IMR-90 (cell line): ENCODE measurements at regions not wholly inside any gene's neighbourhood (a gene's known extent, or its start where the extent isn't known, plus 50 kb on each side); places are given as distances from the start of the nearest gene placed in this dataset.

Source experiments
- ATAC-seq: fragments of 200-7000 bp; cut with Tn5 transposase; 2 replicates; pipeline ENCODE4 v1.9.1; 2020; ENCODE audit warnings: low read depth, mild to moderate bottlenecking, moderate library complexity
- BruUV-seq: library from RNA; stranded (reverse); fragments of 400-500 nt; replicated peaks from 2 replicates; lab custom pipeline; 2021; lab: Mats Ljungman, UMichigan
- CTCF ChIA-PET: fragments of 300-600 bp; formaldehyde crosslinking; extraction: SDS; loops from one replicate; lab custom pipeline; 2021; ENCODE audit warnings: antibody characterized with exemption; lab: Yijun Ruan, JAX
- POLR2A ChIA-PET: fragments of 300-600 bp; sonication (Branson Sonifier 250); formaldehyde crosslinking; loops from one replicate; lab custom pipeline; 2022; ENCODE audit warnings: antibody characterized with exemption; ENCODE audit not compliant: unreplicated experiment; lab: Charles Lee
- DNase-seq: peaks from one replicate; pipeline ENCODE4 v3.0.0; 2013
- H2AFZ ChIP-seq: replicated peaks from 2 replicates; pipeline ENCODE3; 2013; ENCODE audit warnings: low read length, mild to moderate bottlenecking; ENCODE audit not compliant: poor library complexity
- H2AK5ac ChIP-seq: 2 replicates; pipeline ENCODE4 v1.6.1; 2013; ENCODE audit warnings: low read depth, low read length, inconsistent platforms
- H2AK9ac ChIP-seq: replicated peaks from 2 replicates; pipeline ENCODE3; 2013; ENCODE audit warnings: mild to moderate bottlenecking, low read depth, low read length, moderate library complexity; ENCODE audit not compliant: poor library complexity
- H2BK120ac ChIP-seq: 2 replicates; pipeline ENCODE4 v1.6.1; 2013; ENCODE audit warnings: low read depth, low read length, inconsistent platforms
- H2BK15ac ChIP-seq: 3 replicates; pipeline ENCODE4 v1.6.1; 2013; ENCODE audit warnings: low read depth, low read length, inconsistent platforms
- H2BK20ac ChIP-seq: 2 replicates; pipeline ENCODE4 v1.6.1; 2013; ENCODE audit warnings: low read depth, mild to moderate bottlenecking, inconsistent platforms, low read length, moderate library complexity
- H2BK5ac ChIP-seq: 2 replicates; pipeline ENCODE4 v1.6.1; 2013; ENCODE audit warnings: mild to moderate bottlenecking, low read depth, low read length, inconsistent platforms; ENCODE audit not compliant: poor library complexity, severe bottlenecking
- H3K14ac ChIP-seq: replicated peaks from 2 replicates; pipeline ENCODE4 v1.6.1; 2013; ENCODE audit warnings: low read depth, low read length, inconsistent platforms
- H3K18ac ChIP-seq: 2 replicates; pipeline ENCODE4 v1.6.1; 2013; ENCODE audit warnings: low read depth, low read length, control low read depth
- H3K23ac ChIP-seq: 2 replicates; pipeline ENCODE4 v1.6.1; 2013; ENCODE audit warnings: low read depth, low read length, inconsistent platforms
- H3K27ac ChIP-seq: 2 replicates; pipeline ENCODE4 v1.5.1; 2013; ENCODE audit warnings: mild to moderate bottlenecking, control low read depth, low read length; ENCODE audit not compliant: insufficient read depth
- H3K27me3 ChIP-seq: 2 replicates; pipeline ENCODE4 v1.6.1; 2013; ENCODE audit warnings: low read length; ENCODE audit not compliant: control insufficient read depth, insufficient read depth
- H3K36me3 ChIP-seq: 2 replicates; pipeline ENCODE4 v1.6.1; 2013; ENCODE audit warnings: low read length, mixed read lengths; ENCODE audit not compliant: control insufficient read depth, insufficient read depth
- H3K4ac ChIP-seq: 2 replicates; pipeline ENCODE4 v1.6.1; 2013; ENCODE audit warnings: low read depth, low read length, inconsistent platforms
- H3K4me1 ChIP-seq: 2 replicates; pipeline ENCODE4 v1.6.1; 2013; ENCODE audit warnings: low read length, mixed read lengths; ENCODE audit not compliant: control insufficient read depth, insufficient read depth
- H3K4me2 ChIP-seq: 2 replicates; pipeline ENCODE4 v1.6.1; 2013; ENCODE audit warnings: low read depth, mild to moderate bottlenecking, control low read depth, low read length, moderate library complexity
- H3K4me3 ChIP-seq: 2 replicates; pipeline ENCODE4 v1.5.1; 2013; ENCODE audit warnings: low read depth, mild to moderate bottlenecking, control low read depth, low read length, moderate library complexity; ENCODE audit not compliant: insufficient read depth
- H3K56ac ChIP-seq: 2 replicates; pipeline ENCODE4 v1.6.1; 2013; ENCODE audit warnings: low read length, inconsistent platforms; ENCODE audit not compliant: insufficient read depth; ENCODE audit errors: extremely low read depth
- H3K79me1 ChIP-seq, 2 experiments: 2 replicates each; pipeline ENCODE4 v1.6.1; 2013; ENCODE audit warnings: low read length in 2 of 2, inconsistent platforms in 1 of 2, low read depth in 1 of 2
- H3K9ac ChIP-seq: 2 replicates; pipeline ENCODE4 v1.6.1; 2013; ENCODE audit warnings: low read depth, low read length, control low read depth
- H3K9me1 ChIP-seq: 2 replicates; pipeline ENCODE4 v1.6.1; 2013; ENCODE audit warnings: low read length, inconsistent platforms; ENCODE audit not compliant: insufficient read depth
- H3K9me3 ChIP-seq: 2 replicates; pipeline ENCODE4 v1.6.1; 2013; ENCODE audit warnings: low read length; ENCODE audit not compliant: control insufficient read depth, insufficient read depth
- H4K20me1 ChIP-seq: 2 replicates; pipeline ENCODE4 v1.6.1; 2013; ENCODE audit warnings: low read length, inconsistent platforms; ENCODE audit not compliant: insufficient read depth
- H4K5ac ChIP-seq: 2 replicates; pipeline ENCODE4 v1.6.1; 2013; ENCODE audit warnings: mild to moderate bottlenecking, low read depth, low read length, control low read depth
- H4K8ac ChIP-seq, 2 experiments: 2 replicates each; pipeline ENCODE4 v1.6.1; 2013; ENCODE audit warnings: low read depth in 2 of 2, low read length in 2 of 2, control low read depth in 1 of 2, inconsistent platforms in 1 of 2
- H4K91ac ChIP-seq: 2 replicates; pipeline ENCODE4 v1.6.1; 2013; ENCODE audit warnings: low read depth, low read length, inconsistent platforms; ENCODE audit not compliant: insufficient read depth
- CEBPB ChIP-seq: IDR thresholded peaks from 2 replicates; pipeline ENCODE4 v1.6.1; 2012; ENCODE audit warnings: low read depth, low read length, improper control_type of control experiment
- CHD1 ChIP-seq: IDR thresholded peaks from 2 replicates; pipeline ENCODE4 v1.6.1; 2012; ENCODE audit warnings: low read depth, low read length, improper control_type of control experiment
- MAZ ChIP-seq: IDR thresholded peaks from 2 replicates; pipeline ENCODE4 v1.6.1; 2012; ENCODE audit warnings: low read depth, mild to moderate bottlenecking, low read length, improper control_type of control experiment, moderate library complexity, borderline replicate concordance
- NFE2L2 ChIP-seq: fragments of 150-350 bp; IDR thresholded peaks from 2 replicates; pipeline ENCODE4 v1.6.1; 2016; ENCODE audit warnings: low read depth, mild to moderate bottlenecking, low read length
- POLR2A ChIP-seq: IDR thresholded peaks from 2 replicates; pipeline ENCODE4 v1.6.1; 2012; ENCODE audit warnings: mild to moderate bottlenecking, low read depth, low read length
- RAD21 ChIP-seq: IDR thresholded peaks from 2 replicates; pipeline ENCODE4 v1.6.1; 2012; ENCODE audit warnings: low read length, improper control_type of control experiment
- RFX5 ChIP-seq: IDR thresholded peaks from 2 replicates; pipeline ENCODE4 v1.8.0; 2012; ENCODE audit warnings: low read depth, mild to moderate bottlenecking, low read length, moderate library complexity
- WGBS, 2 experiments: methylation state at CpG; one replicate each; pipeline versions ENCODE4 v1.1.5 to v1.1.7; 2013; ENCODE audit warnings: missing lambda C conversion rate in 2 of 2; ENCODE audit not compliant: insufficient read length in 1 of 2; ENCODE audit errors: extremely low coverage in 2 of 2; 5-methylcytosine and 5-hydroxymethylcytosine counted together
- dilution Hi-C: fragments of 300-500 bp; cut with HindIII; formaldehyde crosslinking; loops from one replicate; pipeline ENCODE4 v1.14.3; 2018; ENCODE audit warnings: low sequenced_read_pairs; ENCODE audit not compliant: unreplicated experiment
- in situ Hi-C: fragments of 300-500 bp; cut with MboI; formaldehyde crosslinking; loops from 3 replicates; pipeline ENCODE4 v1.14.3; 2019; ENCODE audit warnings: low sequenced_read_pairs, inconsistent platforms, mixed read lengths
- intact Hi-C: fragments of 100-400 bp; cut with micrococcal nuclease; formaldehyde crosslinking; loops from 2 replicates; pipeline ENCODE4 v1.10.0; 2022
- TF ChIP-seq, protein P1 (sequence below): conservative IDR thresholded peaks from 2 replicates; pipeline ENCODE4 v1.5.1; 2012; ENCODE audit warnings: mild to moderate bottlenecking, low read depth, low read length, improper control_type of control experiment
- TF ChIP-seq, protein P2 (sequence below): fragments of 150-350 bp; IDR thresholded peaks from 2 replicates; pipeline ENCODE4 v1.6.1; 2017; ENCODE audit warnings: mild to moderate bottlenecking, antibody characterized with exemption, low read length, low read depth
- TF ChIP-seq, protein P3 (sequence below): fragments of 150-350 bp; IDR thresholded peaks from 2 replicates; pipeline ENCODE4 v1.6.1; 2016; ENCODE audit warnings: low read depth, mild to moderate bottlenecking, low read length, moderate library complexity, borderline replicate concordance

DNA sequence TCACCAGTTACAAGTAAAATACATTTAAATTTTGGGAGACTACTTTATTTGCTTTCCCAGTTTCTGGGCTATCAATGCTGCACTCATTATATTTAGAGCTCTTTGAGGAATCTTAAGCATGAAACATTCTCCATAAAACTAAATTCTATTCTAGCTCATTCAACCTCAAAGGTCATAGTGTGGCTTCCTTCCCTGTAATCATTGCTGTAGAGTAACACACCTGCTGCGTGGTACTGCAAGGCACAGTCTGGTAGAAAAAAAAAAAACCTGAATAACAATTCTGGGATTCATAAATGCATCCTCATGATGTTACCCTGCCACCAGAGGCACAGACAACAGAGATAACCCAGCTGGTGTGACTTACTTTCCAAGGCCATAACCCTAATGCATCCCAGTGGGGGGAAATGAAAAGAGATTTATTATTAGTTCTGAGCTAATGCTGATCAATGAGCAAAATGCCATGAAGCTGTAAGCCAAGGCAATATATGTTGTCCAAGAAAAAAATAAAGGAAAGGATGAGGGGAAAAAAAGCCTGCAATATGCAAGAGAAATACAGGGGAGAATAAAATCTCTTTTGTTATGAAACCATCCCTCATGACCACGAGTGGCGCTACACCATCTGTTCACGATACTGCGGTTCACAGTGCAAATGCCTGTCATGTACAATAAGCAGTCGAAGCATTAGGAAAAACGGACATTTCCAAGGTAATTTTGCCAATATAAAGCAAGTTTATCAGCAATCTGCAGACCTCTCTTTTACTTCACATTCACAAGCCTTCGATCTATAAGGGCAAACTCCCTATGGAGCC is 1481.6 kb upstream of the PIK3C3 start:
- H3K4ac ChIP-seq: no peak overlapping the region
- H3K9me1 ChIP-seq: no peaks in the 10 kb centered on the region
- TF ChIP-seq NFE2L2 (no peak), MAZ (no peak), RFX5 (no peak), CHD1 (no peak), POLR2A (no peak), CEBPB (no peak), RAD21 (no peak)
- TF ChIP-seq, protein P1, sequence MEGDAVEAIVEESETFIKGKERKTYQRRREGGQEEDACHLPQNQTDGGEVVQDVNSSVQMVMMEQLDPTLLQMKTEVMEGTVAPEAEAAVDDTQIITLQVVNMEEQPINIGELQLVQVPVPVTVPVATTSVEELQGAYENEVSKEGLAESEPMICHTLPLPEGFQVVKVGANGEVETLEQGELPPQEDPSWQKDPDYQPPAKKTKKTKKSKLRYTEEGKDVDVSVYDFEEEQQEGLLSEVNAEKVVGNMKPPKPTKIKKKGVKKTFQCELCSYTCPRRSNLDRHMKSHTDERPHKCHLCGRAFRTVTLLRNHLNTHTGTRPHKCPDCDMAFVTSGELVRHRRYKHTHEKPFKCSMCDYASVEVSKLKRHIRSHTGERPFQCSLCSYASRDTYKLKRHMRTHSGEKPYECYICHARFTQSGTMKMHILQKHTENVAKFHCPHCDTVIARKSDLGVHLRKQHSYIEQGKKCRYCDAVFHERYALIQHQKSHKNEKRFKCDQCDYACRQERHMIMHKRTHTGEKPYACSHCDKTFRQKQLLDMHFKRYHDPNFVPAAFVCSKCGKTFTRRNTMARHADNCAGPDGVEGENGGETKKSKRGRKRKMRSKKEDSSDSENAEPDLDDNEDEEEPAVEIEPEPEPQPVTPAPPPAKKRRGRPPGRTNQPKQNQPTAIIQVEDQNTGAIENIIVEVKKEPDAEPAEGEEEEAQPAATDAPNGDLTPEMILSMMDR: no peak
- TF ChIP-seq, protein P2, sequence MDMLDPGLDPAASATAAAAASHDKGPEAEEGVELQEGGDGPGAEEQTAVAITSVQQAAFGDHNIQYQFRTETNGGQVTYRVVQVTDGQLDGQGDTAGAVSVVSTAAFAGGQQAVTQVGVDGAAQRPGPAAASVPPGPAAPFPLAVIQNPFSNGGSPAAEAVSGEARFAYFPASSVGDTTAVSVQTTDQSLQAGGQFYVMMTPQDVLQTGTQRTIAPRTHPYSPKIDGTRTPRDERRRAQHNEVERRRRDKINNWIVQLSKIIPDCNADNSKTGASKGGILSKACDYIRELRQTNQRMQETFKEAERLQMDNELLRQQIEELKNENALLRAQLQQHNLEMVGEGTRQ: no peak
- TF ChIP-seq, protein P3, sequence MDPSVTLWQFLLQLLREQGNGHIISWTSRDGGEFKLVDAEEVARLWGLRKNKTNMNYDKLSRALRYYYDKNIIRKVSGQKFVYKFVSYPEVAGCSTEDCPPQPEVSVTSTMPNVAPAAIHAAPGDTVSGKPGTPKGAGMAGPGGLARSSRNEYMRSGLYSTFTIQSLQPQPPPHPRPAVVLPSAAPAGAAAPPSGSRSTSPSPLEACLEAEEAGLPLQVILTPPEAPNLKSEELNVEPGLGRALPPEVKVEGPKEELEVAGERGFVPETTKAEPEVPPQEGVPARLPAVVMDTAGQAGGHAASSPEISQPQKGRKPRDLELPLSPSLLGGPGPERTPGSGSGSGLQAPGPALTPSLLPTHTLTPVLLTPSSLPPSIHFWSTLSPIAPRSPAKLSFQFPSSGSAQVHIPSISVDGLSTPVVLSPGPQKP: no peak
- dilution Hi-C loops: no loop called here
- H4K8ac ChIP-seq: no peak overlapping the region
- ATAC-seq (no peak), DNase-seq (no peak)
- H2AK9ac ChIP-seq: no peak overlapping the region
- intact Hi-C loops: no loop called here
- 68% methylated on average over 4 of the region's 8 CpGs; no CpG with 5 or more reads in 1 of the 2 experiments for WGBS, 2 experiments
- in situ Hi-C loops: no loop called here
- no peaks in the 10 kb centered on the region for H3K9me3 ChIP-seq
- H3K4me1 ChIP-seq: no peaks in the 10 kb centered on the region
- no peak overlapping the region for H2AK5ac ChIP-seq
- no peak overlapping the region for H3K27ac ChIP-seq
- no peak overlapping the region for H3K23ac ChIP-seq
- H3K56ac ChIP-seq: no peak overlapping the region
- no peaks in the 10 kb centered on the region for H3K36me3 ChIP-seq
- CTCF ChIA-PET: interaction anchor here (0.6 kb wide), 1 partner anchor 24 kb away, joined by 4 read pairs; no protein-coding TSS in a partner anchor
- no peak overlapping the region for H4K5ac ChIP-seq
- no peak overlapping the region for H3K4me2 ChIP-seq
- H2BK20ac ChIP-seq: no peak overlapping the region
- no peak overlapping the region for H2AFZ ChIP-seq
- H3K9ac ChIP-seq: no peak overlapping the region
- H3K27me3 ChIP-seq: no peaks in the 10 kb centered on the region; the same call in 1 of the 2 replicates
- H3K4me3 ChIP-seq: no peak overlapping the region
- H2BK5ac ChIP-seq: no peak overlapping the region
- no peak overlapping the region for H3K18ac ChIP-seq
- POLR2A ChIA-PET: no interaction called here
- no peaks in the 10 kb centered on the region for H3K79me1 ChIP-seq
- no TSS peak for BruUV-seq
- H4K20me1 ChIP-seq: no peaks in the 10 kb centered on the region
- H4K91ac ChIP-seq: no peak overlapping the region
- H3K14ac ChIP-seq: no peak overlapping the region
- no peak overlapping the region for H2BK15ac ChIP-seq
- H2BK120ac ChIP-seq: no peak overlapping the region
